Fibroblast of lung (primary cell): ENCODE measurements at regions not wholly inside any gene's neighbourhood (a gene's known extent, or its start where the extent isn't known, plus 50 kb on each side); places are given as distances from the start of the nearest gene placed in this dataset.

Experiments
- DNase-seq, 2 donors: peaks; one replicate each; pipeline versions ENCODE4 v3.0.0 to v3.0.0-alpha.2; 2010; ENCODE audit warnings: low read depth in 2 of 2
- H2AFZ ChIP-seq: 2 replicates; pipeline ENCODE4 v1.5.1; 2012; ENCODE audit warnings: low read length, control low read depth, inconsistent platforms
- H3K27ac ChIP-seq: 2 replicates; pipeline ENCODE4 v1.5.1; 2011; ENCODE audit warnings: low read length, control low read depth; ENCODE audit not compliant: insufficient read depth
- H3K27me3 ChIP-seq: 2 replicates; pipeline ENCODE4 v1.5.1; 2011; ENCODE audit warnings: mild to moderate bottlenecking, low read length; ENCODE audit not compliant: control insufficient read depth, insufficient read depth
- H3K36me3 ChIP-seq: 2 replicates; pipeline ENCODE4 v1.5.1; 2011; ENCODE audit warnings: low read length; ENCODE audit not compliant: control insufficient read depth, insufficient read depth
- H3K4me1 ChIP-seq: 2 replicates; pipeline ENCODE4 v1.5.1; 2011; ENCODE audit warnings: low read length; ENCODE audit not compliant: control insufficient read depth, insufficient read depth; ENCODE audit errors: extremely low read depth
- H3K4me2 ChIP-seq: 2 replicates; pipeline ENCODE4 v1.5.1; 2011; ENCODE audit warnings: low read length, control low read depth; ENCODE audit not compliant: insufficient read depth; ENCODE audit errors: extremely low read depth
- H3K4me3 ChIP-seq, 4 experiments: fragments of 200-600 bp in 1 of 4; sonication (generic) in 1 of 4; replicated peaks in 1 of 4; 2 replicates each; pipeline ENCODE4 v1.5.1; 2011 to 2016; ENCODE audit warnings: low read length in 4 of 4, low read depth in 3 of 4, mild to moderate bottlenecking in 3 of 4, control low read depth in 2 of 4, inconsistent platforms in 1 of 4, mixed read lengths in 1 of 4; ENCODE audit not compliant: insufficient read depth in 1 of 4; ENCODE audit errors: control extremely low read depth in 1 of 4
- H3K79me2 ChIP-seq: 2 replicates; pipeline ENCODE4 v1.5.1; 2012; ENCODE audit warnings: mild to moderate bottlenecking, low read length, inconsistent platforms; ENCODE audit not compliant: control insufficient read depth, insufficient read depth
- H3K9ac ChIP-seq: 2 replicates; pipeline ENCODE4 v1.5.1; 2011; ENCODE audit warnings: mild to moderate bottlenecking, low read length, control low read depth; ENCODE audit not compliant: insufficient read depth
- H3K9me3 ChIP-seq: 2 replicates; pipeline ENCODE4 v1.5.1; 2012; ENCODE audit warnings: low read depth, low read length; ENCODE audit not compliant: control insufficient read depth, insufficient read depth
- H4K20me1 ChIP-seq: 2 replicates; pipeline ENCODE4 v1.5.1; 2011; ENCODE audit warnings: low read length; ENCODE audit not compliant: control insufficient read depth, insufficient read depth; ENCODE audit errors: extremely low read depth
- CTCF ChIP-seq, 2 donors: IDR thresholded peaks in 1 of 2; conservative IDR thresholded peaks in 1 of 2; 1 replicate in 1 of 2; 2 replicates in 1 of 2; pipeline ENCODE4 v1.5.1; 2011 to 2012; ENCODE audit warnings: low read length in 2 of 2, control low read depth in 1 of 2, inconsistent platforms in 1 of 2, low read depth in 1 of 2, mild to moderate bottlenecking in 1 of 2
- EZH2 ChIP-seq: IDR thresholded peaks from 2 replicates; pipeline ENCODE4 v1.5.1; 2012; ENCODE audit warnings: low read length, control low read depth, mild to moderate bottlenecking; ENCODE audit errors: missing control alignments

GRCh38 chr12:47601071-47601470, 104.8 kb downstream of the RPAP3 start:
- no peak overlapping the region for H3K27ac ChIP-seq
- no peaks in the 10 kb centered on the region for H3K4me1 ChIP-seq
- H3K4me3 ChIP-seq: no peak overlapping the region
- no peak overlapping the region for H3K9ac ChIP-seq
- H4K20me1 ChIP-seq: no peaks in the 10 kb centered on the region
- H3K79me2 ChIP-seq: no peaks in the 10 kb centered on the region
- no peak overlapping the region for H3K4me2 ChIP-seq
- DNase-seq: no peak
- no peaks in the 10 kb centered on the region for H3K9me3 ChIP-seq
- H2AFZ ChIP-seq: no peak overlapping the region
- no peaks in the 10 kb centered on the region for H3K36me3 ChIP-seq
- no peaks in the 10 kb centered on the region for H3K27me3 ChIP-seq
- no peak for TF ChIP-seq CTCF (conservative IDR thresholded peaks at IDR 0.05 in 1 of 2, IDR thresholded peaks at IDR 0.05 in 1 of 2; ENCODE audit: low read depth in 1 of 2, low read length in 2 of 2)
- TF ChIP-seq EZH2: no peak

GRCh38 chr12:47591795-47592194, 114.0 kb downstream of the RPAP3 start:
- no peak overlapping the region for H3K9ac ChIP-seq
- no peak for DNase-seq

GRCh38 chr12:47591361-47591791, 114.5 kb downstream of the RPAP3 start:
- H3K9me3 ChIP-seq: no peaks in the 10 kb centered on the region
- no peaks in the 10 kb centered on the region for H4K20me1 ChIP-seq
- H3K79me2 ChIP-seq: no peaks in the 10 kb centered on the region
- TF ChIP-seq CTCF (conservative IDR thresholded peaks at IDR 0.05 in 1 of 2, IDR thresholded peaks at IDR 0.05 in 1 of 2; ENCODE audit: low read depth in 1 of 2, low read length in 2 of 2): no peak
- TF ChIP-seq EZH2: no peak
- H3K4me1 ChIP-seq: no peaks in the 10 kb centered on the region
- H3K9ac ChIP-seq: no peak overlapping the region
- H3K4me2 ChIP-seq: no peak overlapping the region
- H3K36me3 ChIP-seq: no peaks in the 10 kb centered on the region
- no peak overlapping the region for H3K4me3 ChIP-seq
- H2AFZ ChIP-seq: no peak overlapping the region
- H3K27ac ChIP-seq: no peak overlapping the region
- DNase-seq: peak in 1 of 2 donors; percentile 29
- no peaks in the 10 kb centered on the region for H3K27me3 ChIP-seq

More at GRCh38 chr12:47591795-47592194, 114.0 kb downstream of the RPAP3 start:
- no peak overlapping the region for H3K4me3 ChIP-seq
- H3K27me3 ChIP-seq: no peaks in the 10 kb centered on the region
- no peaks in the 10 kb centered on the region for H4K20me1 ChIP-seq
- H3K4me1 ChIP-seq: no peaks in the 10 kb centered on the region
- H2AFZ ChIP-seq: no peak overlapping the region
- no peaks in the 10 kb centered on the region for H3K9me3 ChIP-seq
- TF ChIP-seq EZH2: no peak
- TF ChIP-seq CTCF (conservative IDR thresholded peaks at IDR 0.05 in 1 of 2, IDR thresholded peaks at IDR 0.05 in 1 of 2; ENCODE audit: low read depth in 1 of 2, low read length in 2 of 2): no peak
- no peaks in the 10 kb centered on the region for H3K79me2 ChIP-seq
- no peak overlapping the region for H3K4me2 ChIP-seq
- H3K27ac ChIP-seq: no peak overlapping the region
- no peaks in the 10 kb centered on the region for H3K36me3 ChIP-seq
